HAP-1 (cell line): ENCODE measurements at regions not wholly inside any gene's neighbourhood (a gene's known extent, or its start where the extent isn't known, plus 50 kb on each side); places are given as distances from the start of the nearest gene placed in this dataset.
"Not testable (repeated sequence)": the region's sequence is repeated elsewhere in the genome, so short reads cannot be mapped to it uniquely, and the experiment has no call there.

Experiments
- DNase-seq, 2 experiments: peaks; one replicate each; pipeline ENCODE4 v3.0.0-alpha.2; 2016 to 2020; ENCODE audit warnings: low spot score in 2 of 2
- H3K27me3 ChIP-seq: fragments of 250-450 bp; sonication (Bioruptor Pico); 2 replicates; pipeline ENCODE4 v1.5.1; 2020; ENCODE audit warnings: low read depth, mild to moderate bottlenecking, moderate library complexity
- H3K36me3 ChIP-seq: fragments of 250-450 bp; sonication (Bioruptor Pico); replicated peaks from 2 replicates; pipeline ENCODE4 v1.5.1; 2020; ENCODE audit warnings: mild to moderate bottlenecking
- H3K4me1 ChIP-seq: fragments of 250-450 bp; sonication (Bioruptor Pico); 2 replicates; pipeline ENCODE4 v1.5.1; 2020; ENCODE audit warnings: mild to moderate bottlenecking
- H3K4me3 ChIP-seq: fragments of 250-450 bp; sonication (Bioruptor Pico); 2 replicates; pipeline ENCODE4 v1.5.1; 2020; ENCODE audit warnings: mild to moderate bottlenecking, moderate library complexity
- H3K9me3 ChIP-seq: fragments of 250-450 bp; sonication (Bioruptor Pico); 2 replicates; pipeline ENCODE4 v1.5.1; 2020; ENCODE audit warnings: mild to moderate bottlenecking, moderate library complexity
- in situ Hi-C: fragments of 300-500 bp; cut with MboI; formaldehyde crosslinking; loops from 3 replicates; pipeline ENCODE4 v1.14.3; 2020; ENCODE audit warnings: low sequenced_read_pairs, inconsistent platforms, mixed read lengths

DNA sequence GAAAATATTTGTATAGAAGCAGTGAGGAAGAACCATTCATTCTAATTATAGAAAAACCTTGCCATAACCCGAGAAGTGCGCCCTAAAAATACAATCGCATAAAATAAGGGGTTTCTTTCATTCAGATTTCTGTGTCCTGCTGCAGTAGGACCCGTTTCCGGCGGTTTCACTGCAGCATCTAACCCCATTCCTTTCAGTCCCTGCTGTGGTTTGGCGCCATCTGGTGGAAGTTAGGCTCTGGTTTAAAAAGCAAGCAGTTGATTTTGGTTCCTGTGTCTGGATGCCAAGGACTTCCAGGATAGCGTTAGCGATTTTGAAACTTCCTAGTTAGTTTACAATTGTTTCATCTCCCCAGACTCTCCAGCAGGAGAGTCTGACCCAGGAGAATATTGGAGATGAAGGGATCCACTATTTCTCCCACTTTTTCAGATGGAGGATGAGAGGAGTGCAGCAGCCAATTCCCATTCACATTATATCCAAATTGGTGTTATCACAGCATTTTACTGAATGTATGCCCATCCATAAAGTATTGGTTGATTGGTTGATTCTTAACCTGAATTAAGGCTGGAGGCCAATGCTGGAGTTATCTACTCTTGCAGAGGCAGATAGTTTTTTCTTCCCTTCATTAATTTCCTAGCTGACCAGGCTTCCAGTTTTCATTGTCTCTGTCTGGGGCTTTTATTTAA, 128.8 kb upstream of the CACNA2D1 start:
- no peaks in the 10 kb centered on the region for H3K36me3 ChIP-seq
- in situ Hi-C loops, result loop anchor here (10.0 kb wide), 2 partner anchors 338 to 528 kb away; no protein-coding TSS in a partner anchor
- H3K27me3 ChIP-seq, result 0 out of 2 replicates have a peak, but pooled peaks cover 3% of the 10 kb centered on the region
- no peaks in the 10 kb centered on the region for H3K4me1 ChIP-seq
- no peak overlapping the region for H3K4me3 ChIP-seq
- peak; percentile 80 to 94 for DNase-seq
- no peaks in the 10 kb centered on the region for H3K9me3 ChIP-seq

- in situ Hi-C loops, result loop anchor here (10.0 kb wide), 2 partner anchors 336 to 526 kb away; no protein-coding TSS in a partner anchor
- not testable (repeated sequence) for H3K9me3 ChIP-seq, H3K4me3 ChIP-seq, H3K36me3 ChIP-seq, DNase-seq, H3K27me3 ChIP-seq, H3K4me1 ChIP-seq
Observed at GRCh38 chr7:82571047-82571446, 127.5 kb upstream of the CACNA2D1 start.

GRCh38 chr7:82567841-82568240, 124.3 kb upstream of the CACNA2D1 start:
- Histone ChIP-seq H3K4me3 (no peak overlapping the region), H3K4me1 (peaks cover under 1% of the 10 kb centered on the region), H3K36me3 (no peaks in the 10 kb centered on the region), H3K9me3 (no peaks in the 10 kb centered on the region), H3K27me3 (no peaks in the 10 kb centered on the region)
- no peak for DNase-seq
- in situ Hi-C loops, result no loop called here

- peaks cover 4% of the 10 kb centered on the region for H3K4me1 ChIP-seq
- H3K4me3 ChIP-seq, result no peak overlapping the region
- no peaks in the 10 kb centered on the region for H3K36me3 ChIP-seq
- in situ Hi-C loops, result no loop called here
- no peak for DNase-seq
- no peaks in the 10 kb centered on the region for H3K27me3 ChIP-seq
- no peaks in the 10 kb centered on the region for H3K9me3 ChIP-seq
Observed at GRCh38 chr7:82567356-82567755, 123.8 kb upstream of the CACNA2D1 start.

DNA sequence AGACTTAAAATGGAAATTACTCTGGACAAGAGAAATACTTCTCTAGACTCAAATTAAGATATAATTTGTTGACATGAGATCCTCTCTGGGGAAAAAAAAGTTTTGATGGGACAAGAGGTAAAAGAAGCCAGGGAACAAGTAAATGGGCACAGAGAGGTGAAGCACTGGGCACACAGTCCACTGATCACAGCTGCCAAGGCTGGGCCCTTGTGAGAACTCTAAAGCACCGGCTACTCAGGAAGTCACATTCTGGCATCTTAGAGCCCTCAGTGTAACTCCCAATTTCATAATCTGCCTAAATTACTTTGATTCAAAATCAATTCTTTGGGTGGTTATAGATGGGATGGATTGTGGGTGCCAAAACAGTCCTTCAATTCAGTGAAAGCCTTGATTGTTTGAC, 123.2 kb upstream of the CACNA2D1 start:
- Histone ChIP-seq H3K36me3 (no peaks in the 10 kb centered on the region), H3K4me1 (peaks cover 4% of the 10 kb centered on the region), H3K4me3 (no peak overlapping the region), H3K9me3 (no peaks in the 10 kb centered on the region), H3K27me3 (no peaks in the 10 kb centered on the region)
- no peak for DNase-seq
- in situ Hi-C loops, result no loop called here

DNA sequence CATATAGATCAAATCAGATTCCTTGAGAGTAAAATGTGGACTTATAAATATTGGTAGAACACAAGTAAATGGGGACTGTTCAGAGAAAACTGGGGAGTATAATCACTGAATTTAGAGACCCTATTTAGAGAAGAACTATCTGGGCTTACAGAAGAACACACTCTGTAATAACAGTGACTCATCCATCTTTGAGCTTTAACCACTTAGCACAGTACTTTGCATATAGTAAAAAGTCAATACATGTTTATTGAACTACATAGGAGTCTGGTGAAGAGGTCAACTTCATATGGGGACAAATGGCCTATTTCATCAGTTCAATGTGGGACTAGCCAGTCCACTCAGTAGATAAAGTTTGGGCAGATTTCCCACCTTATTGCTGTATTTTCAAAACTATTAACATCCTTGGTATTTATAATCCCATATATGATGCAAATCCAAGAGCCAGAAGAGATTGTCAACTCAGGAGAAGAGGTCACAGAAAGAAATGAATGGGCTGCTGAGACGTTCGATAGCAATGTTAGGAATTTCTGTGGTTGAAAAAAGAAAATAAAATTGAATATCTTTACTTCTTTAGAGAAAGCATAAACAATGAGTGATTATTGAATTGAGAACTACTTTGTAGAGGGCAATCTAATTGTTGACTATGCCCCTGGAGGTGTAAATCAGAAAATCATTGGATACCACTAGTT, 119.3 kb upstream of the CACNA2D1 start:
- H3K4me1 ChIP-seq, result peaks cover 13% of the 10 kb centered on the region
- H3K4me3 ChIP-seq, result no peak overlapping the region
- no peak for DNase-seq
- in situ Hi-C loops, result no loop called here
- no peaks in the 10 kb centered on the region for H3K9me3 ChIP-seq
- H3K36me3 ChIP-seq, result no peaks in the 10 kb centered on the region
- H3K27me3 ChIP-seq, result no peaks in the 10 kb centered on the region

GRCh38 chr7:82559193-82559805, 115.7 kb upstream of the CACNA2D1 start:
- Histone ChIP-seq H3K4me1 (peaks cover 13% of the 10 kb centered on the region), H3K36me3 (no peaks in the 10 kb centered on the region), H3K9me3 (no peaks in the 10 kb centered on the region), H3K27me3 (no peaks in the 10 kb centered on the region), H3K4me3 (0 out of 2 replicates have a peak overlapping the region, but pooled peaks have one; percentile 7)
- in situ Hi-C loops, result no loop called here
- DNase-seq, result peak; percentile 57 to 74

DNA sequence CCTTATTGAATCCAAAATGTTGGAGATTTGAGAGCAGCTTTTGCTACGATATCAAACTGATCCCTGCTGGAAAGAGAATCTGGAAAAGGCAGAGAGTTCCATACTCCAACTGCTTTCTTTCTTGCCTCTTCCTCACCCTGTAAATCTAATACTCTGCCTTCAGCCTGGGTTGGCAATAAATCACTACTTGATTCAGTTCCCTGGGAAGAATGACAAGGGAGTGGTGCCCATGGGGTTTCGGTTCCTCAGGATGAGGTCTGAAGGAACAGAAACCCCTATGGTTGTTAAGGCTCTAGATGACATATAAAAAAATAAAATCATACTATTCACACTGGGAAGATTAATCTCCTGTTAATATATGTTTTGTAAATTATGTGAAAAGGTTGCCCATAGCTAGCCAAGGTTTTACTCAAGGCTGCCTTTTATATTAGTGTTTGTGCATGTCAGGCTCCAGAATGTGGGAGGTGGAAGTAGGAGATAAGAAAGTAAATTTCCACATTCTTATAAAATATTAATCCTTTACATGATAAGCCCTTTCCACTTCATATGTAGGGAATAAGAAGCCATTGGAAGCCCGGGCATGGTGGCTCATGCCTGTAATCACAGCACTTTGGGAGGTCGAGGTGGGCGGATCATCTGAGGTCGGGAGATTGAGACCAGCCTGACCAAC, 106.2 kb upstream of the CACNA2D1 start:
- no peaks in the 10 kb centered on the region for H3K9me3 ChIP-seq
- no peaks in the 10 kb centered on the region for H3K4me1 ChIP-seq
- no peak for DNase-seq
- no peaks in the 10 kb centered on the region for H3K36me3 ChIP-seq
- in situ Hi-C loops, result no loop called here
- H3K27me3 ChIP-seq, result no peaks in the 10 kb centered on the region
- H3K4me3 ChIP-seq, result no peak overlapping the region

GRCh38 chr7:82548141-82548688, 104.6 kb upstream of the CACNA2D1 start:
- no peaks in the 10 kb centered on the region for H3K9me3 ChIP-seq
- H3K36me3 ChIP-seq, result no peaks in the 10 kb centered on the region
- in situ Hi-C loops, result no loop called here
- H3K27me3 ChIP-seq, result no peaks in the 10 kb centered on the region
- no peak for DNase-seq
- no peak overlapping the region for H3K4me3 ChIP-seq
- H3K4me1 ChIP-seq, result no peaks in the 10 kb centered on the region

GRCh38 chr7:82542665-82543064, 99.1 kb upstream of the CACNA2D1 start:
- Histone ChIP-seq H3K9me3 (no peaks in the 10 kb centered on the region), H3K36me3 (no peaks in the 10 kb centered on the region), H3K4me3 (no peak overlapping the region), H3K4me1 (no peaks in the 10 kb centered on the region), H3K27me3 (no peaks in the 10 kb centered on the region)
- no peak for DNase-seq
- in situ Hi-C loops, result no loop called here

GRCh38 chr7:82539969-82540368, 96.4 kb upstream of the CACNA2D1 start:
- DNase-seq, result no peak
- Histone ChIP-seq H3K4me1 (no peaks in the 10 kb centered on the region), H3K9me3 (no peaks in the 10 kb centered on the region), H3K4me3 (no peak overlapping the region), H3K27me3 (no peaks in the 10 kb centered on the region), H3K36me3 (no peaks in the 10 kb centered on the region)
- in situ Hi-C loops, result no loop called here

DNA sequence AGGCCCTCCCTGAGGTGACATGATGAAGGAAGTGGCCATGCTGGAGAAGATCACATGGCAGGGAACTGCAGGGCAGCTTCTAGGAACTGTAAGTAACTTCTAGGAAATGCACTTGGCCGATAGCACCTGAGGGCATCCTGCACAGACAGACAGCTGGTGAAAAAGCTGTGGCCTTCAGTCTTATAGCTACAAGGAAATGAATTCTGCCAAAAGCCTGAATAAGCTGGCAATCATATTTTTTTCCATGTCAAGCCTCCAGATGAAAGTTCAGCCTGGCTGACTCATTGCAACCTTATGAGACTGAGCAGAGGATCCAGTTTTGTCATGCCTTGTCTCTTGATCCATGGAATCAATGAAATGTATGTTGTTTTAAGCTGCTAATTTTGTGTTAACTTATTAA, 91.1 kb upstream of the CACNA2D1 start:
- no peaks in the 10 kb centered on the region for H3K9me3 ChIP-seq
- in situ Hi-C loops, result no loop called here
- H3K36me3 ChIP-seq, result no peaks in the 10 kb centered on the region

DNA sequence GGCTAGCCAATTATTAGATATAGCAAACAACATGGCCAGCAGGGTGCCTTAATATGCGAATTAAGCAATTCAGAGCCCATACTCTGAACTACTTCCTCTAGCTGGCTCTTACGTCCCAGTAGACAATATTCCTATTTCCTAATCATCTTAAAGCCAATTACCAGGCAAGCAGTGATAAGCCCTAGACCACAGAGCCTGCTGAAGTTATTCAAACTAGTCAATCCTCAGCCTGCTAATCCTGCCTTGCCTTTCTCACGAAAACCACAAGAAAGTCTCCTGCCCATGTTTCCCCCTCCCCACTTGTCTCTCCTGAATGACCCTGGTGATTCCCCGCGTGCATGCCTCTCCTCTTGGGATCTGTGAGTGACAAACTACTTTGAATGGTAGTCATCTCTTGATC, 86.8 kb upstream of the CACNA2D1 start:
- no peaks in the 10 kb centered on the region; the same call in 1 of the 2 replicates for H3K27me3 ChIP-seq
- H3K9me3 ChIP-seq, result no peaks in the 10 kb centered on the region
- DNase-seq, result no peak
- H3K36me3 ChIP-seq, result no peaks in the 10 kb centered on the region
- in situ Hi-C loops, result no loop called here
- H3K4me3 ChIP-seq, result no peak overlapping the region
- no peaks in the 10 kb centered on the region for H3K4me1 ChIP-seq

More for the DNA sequence above, 91.1 kb upstream of the CACNA2D1 start:
- DNase-seq, result no peak
- Histone ChIP-seq H3K4me1 (no peaks in the 10 kb centered on the region), H3K4me3 (no peak overlapping the region), H3K27me3 (no peaks in the 10 kb centered on the region)
